DND-41 (cell line): ENCODE measurements at regions not wholly inside any gene's neighbourhood (a gene's known extent, or its start where the extent isn't known, plus 50 kb on each side); places are given as distances from the start of the nearest gene placed in this dataset.

ENCODE experiments used
- EZH2 ChIP-seq: IDR thresholded peaks from 3 replicates; pipeline ENCODE4 v1.6.1; 2012; ENCODE audit warnings: borderline replicate concordance, low read depth, mild to moderate bottlenecking, moderate library complexity, low read length, inconsistent platforms; ENCODE audit not compliant: severe bottlenecking
- TF ChIP-seq, protein P1 (sequence below): IDR thresholded peaks from 2 replicates; pipeline ENCODE4 v1.5.1; 2012; ENCODE audit warnings: borderline replicate concordance, low read length, moderate library complexity, mild to moderate bottlenecking; ENCODE audit not compliant: poor library complexity, severe bottlenecking; ENCODE audit errors: extremely low read depth

DNA sequence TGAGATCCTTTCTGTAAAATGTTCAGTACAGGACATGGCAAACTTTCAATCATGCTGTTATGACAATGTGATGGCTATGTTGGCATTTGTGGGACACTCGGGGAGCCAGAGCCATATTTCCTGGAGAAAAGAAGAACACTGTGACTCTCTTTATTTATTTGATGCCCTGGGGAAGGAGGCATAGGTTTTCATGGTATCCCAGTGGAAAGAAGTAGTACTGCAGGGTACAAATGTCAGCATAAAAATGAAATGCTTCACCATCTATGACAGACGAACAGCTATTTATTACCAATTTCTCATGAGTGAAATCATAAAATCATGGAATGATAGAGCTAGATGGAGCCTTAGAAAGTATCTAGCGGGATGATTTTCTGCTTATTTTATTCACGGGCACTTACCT lies 217.1 kb downstream of the COL4A1 start:
- TF ChIP-seq, protein P1, sequence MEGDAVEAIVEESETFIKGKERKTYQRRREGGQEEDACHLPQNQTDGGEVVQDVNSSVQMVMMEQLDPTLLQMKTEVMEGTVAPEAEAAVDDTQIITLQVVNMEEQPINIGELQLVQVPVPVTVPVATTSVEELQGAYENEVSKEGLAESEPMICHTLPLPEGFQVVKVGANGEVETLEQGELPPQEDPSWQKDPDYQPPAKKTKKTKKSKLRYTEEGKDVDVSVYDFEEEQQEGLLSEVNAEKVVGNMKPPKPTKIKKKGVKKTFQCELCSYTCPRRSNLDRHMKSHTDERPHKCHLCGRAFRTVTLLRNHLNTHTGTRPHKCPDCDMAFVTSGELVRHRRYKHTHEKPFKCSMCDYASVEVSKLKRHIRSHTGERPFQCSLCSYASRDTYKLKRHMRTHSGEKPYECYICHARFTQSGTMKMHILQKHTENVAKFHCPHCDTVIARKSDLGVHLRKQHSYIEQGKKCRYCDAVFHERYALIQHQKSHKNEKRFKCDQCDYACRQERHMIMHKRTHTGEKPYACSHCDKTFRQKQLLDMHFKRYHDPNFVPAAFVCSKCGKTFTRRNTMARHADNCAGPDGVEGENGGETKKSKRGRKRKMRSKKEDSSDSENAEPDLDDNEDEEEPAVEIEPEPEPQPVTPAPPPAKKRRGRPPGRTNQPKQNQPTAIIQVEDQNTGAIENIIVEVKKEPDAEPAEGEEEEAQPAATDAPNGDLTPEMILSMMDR = peak; percentile 49
- TF ChIP-seq EZH2 = no peak
